ENCODE measurements at regions not wholly inside any gene's neighbourhood (a gene's known extent, or its start where the extent isn't known, plus 50 kb on each side); places are given as distances from the start of the nearest gene placed in this dataset.
A peak's percentile ranks its signal among the peaks of the same experiment; 100 is the strongest.

GRCh38 chr22:19597399-19597735 lies 73.2 kb upstream of the CLDN5 start (continued):
- TF ChIP-seq ZFX (IDR thresholded peaks at IDR 0.05), result no peak

GRCh38 chr22:19598054-19598855 lies 74.0 kb upstream of the CLDN5 start:
- no peaks in the 10 kb centered on the region for H3K27me3 ChIP-seq (ENCODE audit: insufficient read depth, low read length)
- BruUV-seq (replicated peaks), result no TSS peak
- ChIA-PET POLR2A (no interaction called here), CTCF (no interaction called here), RAD21 (ENCODE audit: low non-redundant PET in 1 of 2, low total read pairs in 2 of 2, uncharacterized antibody in 2 of 2, unreplicated experiment in 2 of 2) (no interaction called here)
- H3K36me3 ChIP-seq (ENCODE audit: control insufficient read depth in 1 of 2, insufficient read depth in 2 of 2, low read length in 2 of 2), result no peaks in the 10 kb centered on the region
- H3K4me2 ChIP-seq (ENCODE audit: low read length), result no peak overlapping the region
- H3K9me2 ChIP-seq (ENCODE audit: insufficient read depth), result no peaks in the 10 kb centered on the region
- no peak overlapping the region for H3K9ac ChIP-seq (ENCODE audit: low read length)
- intact Hi-C loops (cut with micrococcal nuclease), result no loop called here
- ATAC-seq (peak; percentile 65; the same call in 1 of the 2 replicates), DNase-seq (ENCODE audit: low read depth, low spot score) (no peak)
- no peak overlapping the region for H3K27ac ChIP-seq (ENCODE audit: low read depth, low read length)
- no peaks in the 10 kb centered on the region for H3K9me3 ChIP-seq (ENCODE audit: control insufficient read depth in 1 of 2, insufficient read depth in 1 of 2, low read depth in 1 of 2, low read length in 2 of 2)
- H2AFZ ChIP-seq (ENCODE audit: low read depth, low read length, poor library complexity, severe bottlenecking), result no peak overlapping the region
- no peaks in the 10 kb centered on the region for H3K79me2 ChIP-seq (ENCODE audit: insufficient read depth, low read length)
- H3K4me1 ChIP-seq (ENCODE audit: control insufficient read depth in 1 of 2, insufficient read depth in 2 of 2, low read length in 2 of 2), result peaks cover 0 to 6% of the 10 kb centered on the region in 2 experiments; a peak in 1 of 4 replicates
- no peaks in the 10 kb centered on the region for H4K20me1 ChIP-seq (ENCODE audit: insufficient read depth)
- TF ChIP-seq RAD21 (IDR thresholded peaks at IDR 0.05; ENCODE audit: low read depth) (no peak), EZH2 (IDR thresholded peaks at IDR 0.05) (no peak), ZBTB33 (IDR thresholded peaks at IDR 0.05; ENCODE audit: extremely low read depth, insufficient replicate concordance, low read length) (no peak), ELF1 (IDR thresholded peaks at IDR 0.05; ENCODE audit: borderline replicate concordance, low read depth) (no peak), TCF7L2 (IDR thresholded peaks at IDR 0.05; ENCODE audit: borderline replicate concordance, extremely low read depth, insufficient read depth, insufficient read length) (no peak)
- H3K4me3 ChIP-seq (replicated peaks in 1 of 2; ENCODE audit: low read depth in 1 of 2, low read length in 2 of 2), result no peak overlapping the region
